ENCODE measurements at regions not wholly inside any gene's neighbourhood (a gene's known extent, or its start where the extent isn't known, plus 50 kb on each side); places are given as distances from the start of the nearest gene placed in this dataset.
A peak's percentile ranks its signal among the peaks of the same experiment; 100 is the strongest.

DNA sequence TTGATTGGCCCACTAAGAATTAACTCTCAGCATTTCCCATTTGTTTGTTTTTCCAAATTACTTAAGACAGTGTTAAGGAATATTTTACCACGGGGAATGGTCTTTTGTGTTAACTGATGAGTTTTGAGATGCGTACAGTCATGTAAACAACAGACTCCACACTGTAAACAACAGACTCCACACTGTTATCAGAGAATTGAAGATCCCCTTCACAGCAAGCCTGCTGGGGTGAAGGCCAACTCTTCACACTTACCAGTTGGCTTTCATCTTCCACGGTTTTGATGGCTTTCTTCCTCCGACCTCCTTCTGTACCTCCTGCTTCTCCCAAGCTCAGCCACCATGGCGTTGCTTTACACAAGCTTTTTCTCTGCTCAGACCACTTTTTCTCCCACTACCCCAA, 166.8 kb downstream of the TMEM200C start:
- Mint-ChIP-seq H3K36me3 (ENCODE audit: unreplicated experiment) (no peaks in the 10 kb centered on the region), H3K27ac (ENCODE audit: unreplicated experiment) (peak overlapping the region; percentile 28), H3K9me3 (ENCODE audit: unreplicated experiment) (peaks cover 1% of the 10 kb centered on the region), H3K4me3 (ENCODE audit: unreplicated experiment) (no peak overlapping the region), H3K27me3 (ENCODE audit: unreplicated experiment) (no peaks in the 10 kb centered on the region), H3K4me1 (ENCODE audit: low read depth, unreplicated experiment) (peaks cover 9% of the 10 kb centered on the region)
- no peak for DNase-seq
- TF ChIP-seq CTCF (IDR thresholded peaks at IDR 0.05; ENCODE audit: partially characterized antibody, unreplicated experiment), result no peak

GRCh38 chr18:5726011-5726410, 169.3 kb downstream of the TMEM200C start:
- H3K9me3 Mint-ChIP-seq (ENCODE audit: unreplicated experiment), result peaks cover 1% of the 10 kb centered on the region
- no peaks in the 10 kb centered on the region for H3K36me3 Mint-ChIP-seq (ENCODE audit: unreplicated experiment)
- H3K4me1 Mint-ChIP-seq (ENCODE audit: low read depth, unreplicated experiment), result peaks cover 9% of the 10 kb centered on the region
- TF ChIP-seq CTCF (IDR thresholded peaks at IDR 0.05; ENCODE audit: partially characterized antibody, unreplicated experiment), result no peak
- no peak for DNase-seq
- H3K27me3 Mint-ChIP-seq (ENCODE audit: unreplicated experiment), result no peaks in the 10 kb centered on the region
- no peak overlapping the region for H3K27ac Mint-ChIP-seq (ENCODE audit: unreplicated experiment)
- no peak overlapping the region for H3K4me3 Mint-ChIP-seq (ENCODE audit: unreplicated experiment)

DNA sequence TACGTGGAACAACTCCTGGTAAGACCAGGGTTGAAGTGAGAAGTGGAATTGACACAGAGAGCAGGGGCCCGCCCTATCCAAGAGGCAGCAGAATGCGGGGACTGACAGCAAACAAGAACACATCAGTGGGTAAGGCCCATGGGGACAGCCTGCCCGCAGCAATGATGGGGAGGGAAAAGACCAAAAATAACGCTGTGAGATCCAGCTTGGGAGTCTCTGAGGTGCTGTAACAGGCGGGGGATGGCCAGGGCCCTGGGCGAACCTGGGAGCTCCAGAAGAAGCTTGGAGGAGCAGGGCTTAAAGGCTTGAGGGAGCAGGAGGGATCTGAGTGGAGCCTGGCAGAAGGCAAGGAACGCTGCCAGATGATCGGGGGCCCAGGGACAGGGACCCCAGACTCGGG, 173.4 kb downstream of the TMEM200C start:
- no peak for TF ChIP-seq CTCF (IDR thresholded peaks at IDR 0.05; ENCODE audit: partially characterized antibody, unreplicated experiment)
- no peaks in the 10 kb centered on the region for H3K9me3 Mint-ChIP-seq (ENCODE audit: unreplicated experiment)
- no peaks in the 10 kb centered on the region for H3K27me3 Mint-ChIP-seq (ENCODE audit: unreplicated experiment)
- peaks cover 4% of the 10 kb centered on the region for H3K4me1 Mint-ChIP-seq (ENCODE audit: low read depth, unreplicated experiment)
- H3K27ac Mint-ChIP-seq (ENCODE audit: unreplicated experiment), result no peak overlapping the region
- H3K4me3 Mint-ChIP-seq (ENCODE audit: unreplicated experiment), result no peak overlapping the region
- no peaks in the 10 kb centered on the region for H3K36me3 Mint-ChIP-seq (ENCODE audit: unreplicated experiment)
- DNase-seq, result no peak

- no peaks in the 10 kb centered on the region for H3K27me3 Mint-ChIP-seq (ENCODE audit: unreplicated experiment)
- TF ChIP-seq CTCF (IDR thresholded peaks at IDR 0.05; ENCODE audit: partially characterized antibody, unreplicated experiment), result no peak
- peaks cover 5% of the 10 kb centered on the region for H3K4me1 Mint-ChIP-seq (ENCODE audit: low read depth, unreplicated experiment)
- no peak overlapping the region for H3K4me3 Mint-ChIP-seq (ENCODE audit: unreplicated experiment)
- H3K27ac Mint-ChIP-seq (ENCODE audit: unreplicated experiment), result no peak overlapping the region
- H3K36me3 Mint-ChIP-seq (ENCODE audit: unreplicated experiment), result no peaks in the 10 kb centered on the region
- no peak for DNase-seq
- no peaks in the 10 kb centered on the region for H3K9me3 Mint-ChIP-seq (ENCODE audit: unreplicated experiment)
These were observed 175.2 kb downstream of the TMEM200C start for GRCh38 chr18:5720132-5720531.

DNA sequence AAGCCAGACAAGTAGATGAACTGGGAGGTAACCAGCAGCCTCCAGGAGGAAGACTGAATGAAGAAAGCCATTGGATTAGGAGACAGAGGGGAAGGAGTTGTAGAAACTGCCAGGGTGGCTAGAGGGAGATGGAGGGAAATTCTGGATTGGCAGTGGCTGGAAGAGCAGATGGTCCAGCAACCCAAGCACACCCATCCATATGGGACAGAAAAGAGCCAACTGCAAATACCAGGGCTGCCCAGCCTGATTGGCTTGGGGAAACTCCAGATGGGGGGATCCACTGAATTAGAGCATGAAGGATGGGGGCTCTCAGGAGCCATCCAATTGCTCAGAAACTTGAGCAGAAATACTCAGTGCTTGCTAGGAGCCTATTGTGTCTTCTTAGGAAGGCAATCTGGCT, 173.5 kb upstream of the EPB41L3 start:
- no peak for TF ChIP-seq CTCF (IDR thresholded peaks at IDR 0.05; ENCODE audit: partially characterized antibody, unreplicated experiment)
- Mint-ChIP-seq H3K27ac (ENCODE audit: unreplicated experiment) (no peak overlapping the region), H3K27me3 (ENCODE audit: unreplicated experiment) (peaks cover 2% of the 10 kb centered on the region), H3K9me3 (ENCODE audit: unreplicated experiment) (no peaks in the 10 kb centered on the region), H3K4me1 (ENCODE audit: low read depth, unreplicated experiment) (peaks cover 5% of the 10 kb centered on the region), H3K36me3 (ENCODE audit: unreplicated experiment) (no peaks in the 10 kb centered on the region), H3K4me3 (ENCODE audit: unreplicated experiment) (no peak overlapping the region)
- DNase-seq, result no peak
